SU-DHL-6 (cell line): ENCODE measurements at regions not wholly inside any gene's neighbourhood (a gene's known extent, or its start where the extent isn't known, plus 50 kb on each side); places are given as distances from the start of the nearest gene placed in this dataset.

Experiments
- EZH2phosphoT487 ChIP-seq: fragments of 200-600 bp; sonication (generic), shearing (Covaris generic); conservative IDR thresholded peaks from 2 replicates; pipeline ENCODE4 v1.6.1; 2018; ENCODE audit warnings: mild to moderate bottlenecking, antibody characterized with exemption, low read length, moderate library complexity, mixed read lengths
- TF ChIP-seq, protein P1 (sequence below): fragments of 200-600 bp; sonication (generic); IDR thresholded peaks from one replicate; pipeline ENCODE4 v1.5.1; 2017; ENCODE audit warnings: antibody characterized with exemption, mild to moderate bottlenecking, low read length, moderate library complexity; ENCODE audit not compliant: insufficient read depth, poor library complexity, severe bottlenecking

DNA sequence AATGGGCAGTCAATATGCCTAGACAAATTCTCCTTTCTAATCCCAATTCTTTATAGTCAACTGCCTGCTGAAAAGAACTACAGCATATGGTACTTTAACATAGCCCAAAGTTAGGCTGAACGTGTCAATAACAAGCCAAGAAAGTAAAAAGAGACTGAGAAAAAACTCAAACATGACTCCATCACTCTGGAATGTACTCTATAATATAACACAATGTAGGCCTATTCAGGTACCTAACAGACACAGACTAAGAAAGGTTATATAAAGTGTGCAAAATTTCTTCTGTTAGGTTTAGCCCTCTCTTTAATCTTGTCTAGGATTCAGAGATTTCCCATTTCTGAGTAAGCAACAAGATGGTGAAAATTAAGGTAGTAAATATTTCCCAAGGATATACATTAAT lies 209.7 kb upstream of the PRR16 start:
- no peak for TF ChIP-seq EZH2phosphoT487
- TF ChIP-seq, protein P1, sequence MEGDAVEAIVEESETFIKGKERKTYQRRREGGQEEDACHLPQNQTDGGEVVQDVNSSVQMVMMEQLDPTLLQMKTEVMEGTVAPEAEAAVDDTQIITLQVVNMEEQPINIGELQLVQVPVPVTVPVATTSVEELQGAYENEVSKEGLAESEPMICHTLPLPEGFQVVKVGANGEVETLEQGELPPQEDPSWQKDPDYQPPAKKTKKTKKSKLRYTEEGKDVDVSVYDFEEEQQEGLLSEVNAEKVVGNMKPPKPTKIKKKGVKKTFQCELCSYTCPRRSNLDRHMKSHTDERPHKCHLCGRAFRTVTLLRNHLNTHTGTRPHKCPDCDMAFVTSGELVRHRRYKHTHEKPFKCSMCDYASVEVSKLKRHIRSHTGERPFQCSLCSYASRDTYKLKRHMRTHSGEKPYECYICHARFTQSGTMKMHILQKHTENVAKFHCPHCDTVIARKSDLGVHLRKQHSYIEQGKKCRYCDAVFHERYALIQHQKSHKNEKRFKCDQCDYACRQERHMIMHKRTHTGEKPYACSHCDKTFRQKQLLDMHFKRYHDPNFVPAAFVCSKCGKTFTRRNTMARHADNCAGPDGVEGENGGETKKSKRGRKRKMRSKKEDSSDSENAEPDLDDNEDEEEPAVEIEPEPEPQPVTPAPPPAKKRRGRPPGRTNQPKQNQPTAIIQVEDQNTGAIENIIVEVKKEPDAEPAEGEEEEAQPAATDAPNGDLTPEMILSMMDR, result no peak
